ENCODE measurements at regions not wholly inside any gene's neighbourhood (a gene's known extent, or its start where the extent isn't known, plus 50 kb on each side); places are given as distances from the start of the nearest gene placed in this dataset.

- TF ChIP-seq POLR2A (IDR thresholded peaks at IDR 0.05) (no peak), CTCF (IDR thresholded peaks at IDR 0.05) (no peak)
Observed at GRCh38 chr1:190597294-190597693, 119.6 kb upstream of the BRINP3 start.
